CD4-positive, alpha-beta memory T cell (primary cell): ENCODE measurements at regions not wholly inside any gene's neighbourhood (a gene's known extent, or its start where the extent isn't known, plus 50 kb on each side); places are given as distances from the start of the nearest gene placed in this dataset.
"Not testable (repeated sequence)": the region's sequence is repeated elsewhere in the genome, so short reads cannot be mapped to it uniquely, and the experiment has no call there.

Experiments
- CTCF ChIA-PET: fragments of 350-600 bp; sonication (Branson Sonifier 250); formaldehyde crosslinking; loops from one replicate; lab custom pipeline; 2021; ENCODE audit warnings: inconsistent platforms; ENCODE audit not compliant: partially characterized antibody; lab: Charles Lee
- POLR2A ChIA-PET: fragments of 350-600 bp; sonication (Branson Sonifier 250); formaldehyde crosslinking; loops from one replicate; lab custom pipeline; 2021; ENCODE audit not compliant: partially characterized antibody; lab: Charles Lee
- DNase-seq, 5 donors: peaks; one replicate each; pipeline versions ENCODE4 v3.0.0 to v3.0.0-alpha.2; 2020 to 2022; ENCODE audit warnings: mixed read lengths in 1 of 5
- H3K27ac ChIP-seq: one replicate; pipeline ENCODE4 v1.7.0; 2013; ENCODE audit warnings: low read depth, low read length
- H3K27me3 ChIP-seq: 2 replicates; pipeline ENCODE4 v1.7.0; 2013; ENCODE audit warnings: mild to moderate bottlenecking, low read length, moderate library complexity; ENCODE audit not compliant: insufficient read depth
- H3K36me3 ChIP-seq: 2 replicates; pipeline ENCODE4 v1.7.0; 2013; ENCODE audit warnings: mild to moderate bottlenecking, low read length, moderate library complexity; ENCODE audit not compliant: insufficient read depth
- H3K4me1 ChIP-seq: 2 replicates; pipeline ENCODE4 v1.7.0; 2013; ENCODE audit warnings: mild to moderate bottlenecking, low read length, moderate library complexity; ENCODE audit not compliant: insufficient read depth
- H3K4me3 ChIP-seq, 2 donors: one replicate each; pipeline ENCODE4 v1.7.0; 2013; ENCODE audit warnings: low read length in 2 of 2, mild to moderate bottlenecking in 1 of 2
- H3K9me3 ChIP-seq, 2 donors: one replicate each; pipeline ENCODE4 v1.7.0; 2013; ENCODE audit warnings: low read length in 2 of 2, control low read depth in 1 of 2; ENCODE audit not compliant: control insufficient read depth in 1 of 2
- H3K27ac Mint-ChIP-seq, 7 donors: one replicate each; pipeline ENCODE4 v1.8.0; 2020 to 2021; ENCODE audit warnings: mixed read lengths in 7 of 7, mild to moderate bottlenecking in 6 of 7, inconsistent platforms in 3 of 7, moderate library complexity in 3 of 7
- H3K27me3 Mint-ChIP-seq, 2 donors: one replicate each; pipeline ENCODE4 v1.8.0; 2020 to 2021; ENCODE audit warnings: mixed read lengths in 2 of 2
- H3K36me3 Mint-ChIP-seq, 2 donors: one replicate each; pipeline ENCODE4 v1.8.0; 2020 to 2021; ENCODE audit warnings: mixed read lengths in 2 of 2, inconsistent platforms in 1 of 2, mild to moderate bottlenecking in 1 of 2
- H3K4me1 Mint-ChIP-seq, 4 donors: one replicate each; pipeline ENCODE4 v1.8.0; 2020 to 2021; ENCODE audit warnings: mixed read lengths in 4 of 4, mild to moderate bottlenecking in 1 of 4
- H3K4me3 Mint-ChIP-seq, 8 donors: one replicate each; pipeline ENCODE4 v1.8.0; 2020 to 2021; ENCODE audit warnings: mixed read lengths in 8 of 8, mild to moderate bottlenecking in 7 of 8, moderate library complexity in 6 of 8, inconsistent platforms in 3 of 8
- H3K9me3 Mint-ChIP-seq, 8 donors: one replicate each; pipeline ENCODE4 v1.8.0; 2020 to 2021; ENCODE audit warnings: mixed read lengths in 8 of 8, mild to moderate bottlenecking in 5 of 8, inconsistent platforms in 3 of 8, moderate library complexity in 1 of 8
- intact Hi-C: fragments of 100-400 bp; cut with micrococcal nuclease; formaldehyde crosslinking; loops from one replicate; pipeline ENCODE4 v1.15.1; 2023

- H3K4me3 ChIP-seq: no peak overlapping the region
- H3K27me3 ChIP-seq: no peaks in the 10 kb centered on the region
- ChIA-PET POLR2A (no interaction called here), CTCF (no interaction called here)
- no peaks in the 10 kb centered on the region for H3K9me3 ChIP-seq
- no peak overlapping the region for H3K27ac Mint-ChIP-seq
- DNase-seq: no peak
- no peaks in the 10 kb centered on the region for H3K27me3 Mint-ChIP-seq
- no peak overlapping the region for H3K27ac ChIP-seq
- intact Hi-C loops: no loop called here
- peaks cover 0 to 12% (median 2%) of the 10 kb centered on the region in 8 donors for H3K9me3 Mint-ChIP-seq
- no peaks in the 10 kb centered on the region for H3K4me1 Mint-ChIP-seq
- no peak overlapping the region for H3K4me3 Mint-ChIP-seq
- no peaks in the 10 kb centered on the region for H3K36me3 Mint-ChIP-seq
- no peaks in the 10 kb centered on the region for H3K36me3 ChIP-seq
- H3K4me1 ChIP-seq: no peaks in the 10 kb centered on the region
Observed at GRCh38 chr6:85050149-85050548, 285.8 kb upstream of the TBX18 start.

- no peaks in the 10 kb centered on the region for H3K9me3 ChIP-seq
- no peak overlapping the region for H3K27ac Mint-ChIP-seq
- no peak overlapping the region for H3K4me3 Mint-ChIP-seq
Observed at GRCh38 chr6:85049282-85049681, 284.9 kb upstream of the TBX18 start.

GRCh38 chr6:85047818-85048217 lies 283.4 kb upstream of the TBX18 start:
- H3K27ac Mint-ChIP-seq: no peak overlapping the region
- Histone ChIP-seq H3K36me3 (no peaks in the 10 kb centered on the region), H3K27me3 (no peaks in the 10 kb centered on the region), H3K4me1 (no peaks in the 10 kb centered on the region), H3K9me3 (no peaks in the 10 kb centered on the region), H3K27ac (no peak overlapping the region), H3K4me3 (no peak overlapping the region)
- no peak overlapping the region for H3K4me3 Mint-ChIP-seq
- no peaks in the 10 kb centered on the region for H3K27me3 Mint-ChIP-seq
- H3K4me1 Mint-ChIP-seq: no peaks in the 10 kb centered on the region
- POLR2A ChIA-PET: no interaction called here
- intact Hi-C loops: no loop called here
- peaks cover 0 to 12% (median 5%) of the 10 kb centered on the region in 8 donors for H3K9me3 Mint-ChIP-seq
- DNase-seq: no peak
- no peaks in the 10 kb centered on the region for H3K36me3 Mint-ChIP-seq
- CTCF ChIA-PET: no interaction called here

More at GRCh38 chr6:85049282-85049681, 284.9 kb upstream of the TBX18 start:
- Histone ChIP-seq H3K36me3 (no peaks in the 10 kb centered on the region), H3K27ac (no peak overlapping the region), H3K27me3 (no peaks in the 10 kb centered on the region), H3K4me1 (no peaks in the 10 kb centered on the region), H3K4me3 (no peak overlapping the region)
- POLR2A ChIA-PET: no interaction called here
- H3K36me3 Mint-ChIP-seq: no peaks in the 10 kb centered on the region
- intact Hi-C loops: no loop called here
- H3K27me3 Mint-ChIP-seq: no peaks in the 10 kb centered on the region
- H3K9me3 Mint-ChIP-seq: peaks cover 0 to 12% (median 2%) of the 10 kb centered on the region in 8 donors
- no peak for DNase-seq
- CTCF ChIA-PET: no interaction called here
- no peaks in the 10 kb centered on the region for H3K4me1 Mint-ChIP-seq

GRCh38 chr6:85045767-85046166 lies 281.4 kb upstream of the TBX18 start:
- H3K36me3 Mint-ChIP-seq, H3K4me1 ChIP-seq, intact Hi-C loops, H3K36me3 ChIP-seq, H3K27ac ChIP-seq, H3K4me3 Mint-ChIP-seq, H3K27me3 Mint-ChIP-seq, H3K4me1 Mint-ChIP-seq, H3K27me3 ChIP-seq, CTCF ChIA-PET, DNase-seq, H3K27ac Mint-ChIP-seq, POLR2A ChIA-PET, H3K4me3 ChIP-seq, H3K9me3 Mint-ChIP-seq, H3K9me3 ChIP-seq: not testable (repeated sequence)

GRCh38 chr6:85044361-85044760 lies 280.0 kb upstream of the TBX18 start:
- H3K4me1 ChIP-seq: no peaks in the 10 kb centered on the region
- intact Hi-C loops: no loop called here
- no peak for DNase-seq
- no peaks in the 10 kb centered on the region for H3K27me3 ChIP-seq
- H3K9me3 ChIP-seq: no peaks in the 10 kb centered on the region
- H3K36me3 Mint-ChIP-seq: no peaks in the 10 kb centered on the region
- no peaks in the 10 kb centered on the region for H3K36me3 ChIP-seq
- H3K4me3 Mint-ChIP-seq: no peak overlapping the region
- H3K27me3 Mint-ChIP-seq: no peaks in the 10 kb centered on the region
- H3K4me1 Mint-ChIP-seq: no peaks in the 10 kb centered on the region
- CTCF ChIA-PET: no interaction called here
- POLR2A ChIA-PET: no interaction called here
- no peak overlapping the region for H3K4me3 ChIP-seq
- H3K27ac ChIP-seq: no peak overlapping the region
- H3K27ac Mint-ChIP-seq: no peak overlapping the region
- H3K9me3 Mint-ChIP-seq: peaks cover 0 to 8% (median 3%) of the 10 kb centered on the region in 8 donors

GRCh38 chr6:85041376-85041775 lies 277.0 kb upstream of the TBX18 start:
- CTCF ChIA-PET: no interaction called here
- H3K4me3 Mint-ChIP-seq: no peak overlapping the region
- DNase-seq: no peak
- H3K36me3 Mint-ChIP-seq: no peaks in the 10 kb centered on the region
- POLR2A ChIA-PET: no interaction called here
- no peaks in the 10 kb centered on the region for H3K27me3 Mint-ChIP-seq
- no peaks in the 10 kb centered on the region for H3K4me1 Mint-ChIP-seq
- intact Hi-C loops: no loop called here
- H3K27ac Mint-ChIP-seq: no peak overlapping the region
- no peaks in the 10 kb centered on the region for H3K27me3 ChIP-seq
- peaks cover 0 to 10% (median 4%) of the 10 kb centered on the region in 8 donors for H3K9me3 Mint-ChIP-seq
- no peaks in the 10 kb centered on the region for H3K9me3 ChIP-seq
- no peaks in the 10 kb centered on the region for H3K4me1 ChIP-seq
- H3K36me3 ChIP-seq: no peaks in the 10 kb centered on the region
- H3K4me3 ChIP-seq: no peak overlapping the region
- no peak overlapping the region for H3K27ac ChIP-seq

GRCh38 chr6:85037221-85037620 lies 272.8 kb upstream of the TBX18 start:
- CTCF ChIA-PET: interaction anchor here (1.8 kb wide), 1 partner anchor 11 kb away, joined by 3 read pairs; no protein-coding TSS in a partner anchor
- Mint-ChIP-seq H3K4me3 (no peak overlapping the region), H3K36me3 (no peaks in the 10 kb centered on the region), H3K27me3 (no peaks in the 10 kb centered on the region), H3K9me3 (peaks cover 0 to 17% (median 11%) of the 10 kb centered on the region in 8 donors), H3K27ac (no peak overlapping the region), H3K4me1 (no peaks in the 10 kb centered on the region)
- no peaks in the 10 kb centered on the region for H3K4me1 ChIP-seq
- no peaks in the 10 kb centered on the region for H3K36me3 ChIP-seq
- intact Hi-C loops: no loop called here
- no peaks in the 10 kb centered on the region for H3K27me3 ChIP-seq
- no peak overlapping the region for H3K27ac ChIP-seq
- H3K4me3 ChIP-seq: no peak overlapping the region
- no peaks in the 10 kb centered on the region for H3K9me3 ChIP-seq
- POLR2A ChIA-PET: no interaction called here
- DNase-seq: no peak

- Mint-ChIP-seq H3K9me3 (peaks cover 0 to 17% (median 11%) of the 10 kb centered on the region in 8 donors), H3K4me1 (no peaks in the 10 kb centered on the region), H3K27me3 (no peaks in the 10 kb centered on the region), H3K4me3 (no peak overlapping the region), H3K27ac (no peak overlapping the region), H3K36me3 (no peaks in the 10 kb centered on the region)
- Histone ChIP-seq H3K4me3 (no peak overlapping the region), H3K27ac (no peak overlapping the region), H3K36me3 (no peaks in the 10 kb centered on the region), H3K9me3 (no peaks in the 10 kb centered on the region), H3K27me3 (no peaks in the 10 kb centered on the region), H3K4me1 (no peaks in the 10 kb centered on the region)
- POLR2A ChIA-PET: no interaction called here
- intact Hi-C loops: no loop called here
- CTCF ChIA-PET: no interaction called here
- no peak for DNase-seq
Observed at GRCh38 chr6:85035766-85036165, 271.4 kb upstream of the TBX18 start.
